ENCODE measurements at regions not wholly inside any gene's neighbourhood (a gene's known extent, or its start where the extent isn't known, plus 50 kb on each side); places are given as distances from the start of the nearest gene placed in this dataset.

GRCh38 chr11:119940401-119940976, 197.4 kb downstream of the TRIM29 start:
- no peak for TF ChIP-seq POLR2AphosphoS5 (IDR thresholded peaks at IDR 0.05; ENCODE audit: low read depth, low read length)
- no peak for TF ChIP-seq POLR2A (IDR thresholded peaks at IDR 0.05; ENCODE audit: low read depth, low read length)
